ENCODE measurements at regions not wholly inside any gene's neighbourhood (a gene's known extent, or its start where the extent isn't known, plus 50 kb on each side); places are given as distances from the start of the nearest gene placed in this dataset.

DNA sequence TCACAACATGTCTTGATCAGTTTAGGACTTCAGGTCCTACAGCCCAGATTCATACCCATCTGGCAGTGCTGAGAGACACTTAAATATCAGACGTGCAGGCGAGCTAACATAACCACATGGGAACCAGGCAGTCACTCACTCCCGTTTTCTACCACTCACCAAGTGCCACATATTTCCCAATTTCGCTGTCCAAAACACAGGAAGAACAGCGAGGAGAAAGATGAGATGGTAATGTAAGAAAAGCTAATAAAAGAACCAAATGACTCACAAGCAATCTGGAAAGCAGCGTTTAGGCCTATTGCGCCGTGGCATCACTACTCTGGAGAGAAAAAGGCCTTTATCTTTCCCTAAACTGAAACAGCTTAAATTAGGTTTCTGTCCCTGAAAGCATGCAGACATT lies 647.8 kb upstream of the SLC39A10 start:
- no peak for DNase-seq
- H3K27ac ChIP-seq (ENCODE audit: low read depth in 1 of 3, low read length in 2 of 3) = no peak overlapping the region
- no peak overlapping the region for H3K4me3 ChIP-seq (ENCODE audit: low read depth in 1 of 3, low read length in 3 of 3)
- 70 to 71% (median 71%) methylated on average over 8 of the region's 8 CpGs for WGBS, 3 donors
- no peaks in the 10 kb centered on the region for H3K9me3 ChIP-seq (ENCODE audit: control insufficient read depth in 2 of 2, insufficient read depth in 1 of 2, low read depth in 1 of 2, low read length in 1 of 2)
- H3K4me1 ChIP-seq (ENCODE audit: control insufficient read depth in 3 of 3, insufficient read depth in 2 of 3, low read depth in 1 of 3, low read length in 2 of 3) = no peaks in the 10 kb centered on the region
- H3K36me3 ChIP-seq (ENCODE audit: control insufficient read depth in 3 of 3, insufficient read depth in 2 of 3, low read depth in 1 of 3, low read length in 3 of 3) = no peaks in the 10 kb centered on the region
- no peaks in the 10 kb centered on the region for H3K27me3 ChIP-seq (ENCODE audit: control insufficient read depth in 3 of 3, insufficient read depth in 3 of 3, low read length in 3 of 3)
- FAIRE-seq = no peak

DNA sequence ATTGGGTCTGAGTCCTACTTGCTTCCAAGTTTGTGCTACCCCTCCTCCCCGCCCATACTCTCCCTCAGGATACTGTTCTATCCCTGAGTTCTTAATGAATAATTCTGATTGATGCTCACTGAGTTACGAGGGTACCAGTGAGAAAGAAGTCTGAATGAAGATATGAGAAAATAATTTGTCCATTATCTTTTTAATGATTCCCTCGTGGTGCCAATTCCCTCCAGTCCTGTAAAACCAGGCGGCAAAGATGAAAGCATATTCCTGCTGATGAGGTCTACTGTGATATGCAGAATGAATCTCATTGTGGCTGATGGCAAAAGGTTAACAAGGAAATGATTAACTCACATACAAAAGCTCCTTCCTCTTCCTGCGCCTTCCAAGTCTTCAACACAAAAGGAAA lies 650.2 kb upstream of the SLC39A10 start:
- no peak overlapping the region for H3K27ac ChIP-seq (ENCODE audit: low read depth in 1 of 3, low read length in 2 of 3)
- no peak for FAIRE-seq
- WGBS, 3 donors = 49 to 71% (median 61%) methylated on average over 5 of the region's 5 CpGs

DNA sequence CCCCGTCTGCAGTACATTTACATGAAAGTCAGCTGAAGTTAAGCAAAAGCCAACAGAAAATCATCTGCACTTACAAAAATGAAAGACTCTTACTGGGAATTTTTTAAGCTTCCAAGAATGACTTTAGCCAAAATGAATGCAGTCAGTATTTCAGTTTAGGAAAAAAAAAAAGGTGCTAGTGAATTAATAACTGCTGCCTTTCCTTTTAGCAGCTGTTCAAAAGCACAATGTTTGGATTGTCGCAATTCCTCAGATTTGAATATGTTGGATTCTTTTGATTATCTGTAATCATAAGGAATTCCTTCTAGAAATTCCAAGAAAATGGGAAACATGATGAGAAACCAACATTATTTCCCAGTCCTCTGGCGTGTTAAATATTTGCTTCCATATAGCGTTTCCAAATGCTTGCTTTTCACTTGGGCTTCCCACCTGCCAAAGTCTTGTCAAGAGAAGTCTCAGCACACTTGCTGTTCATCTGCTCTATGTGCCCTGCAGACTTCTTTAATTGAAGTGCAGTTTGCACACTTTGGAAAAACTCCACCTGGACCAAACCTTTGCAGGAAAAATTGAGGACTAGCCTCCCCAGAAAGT lies 653.0 kb upstream of the SLC39A10 start:
- Histone ChIP-seq H3K27ac (ENCODE audit: low read depth in 1 of 3, low read length in 2 of 3) (no peak overlapping the region), H3K36me3 (ENCODE audit: control insufficient read depth in 3 of 3, insufficient read depth in 2 of 3, low read depth in 1 of 3, low read length in 3 of 3) (no peaks in the 10 kb centered on the region), H3K4me1 (ENCODE audit: control insufficient read depth in 3 of 3, insufficient read depth in 2 of 3, low read depth in 1 of 3, low read length in 2 of 3) (no peaks in the 10 kb centered on the region), H3K4me3 (ENCODE audit: low read depth in 1 of 3, low read length in 3 of 3) (no peak overlapping the region), H3K27me3 (ENCODE audit: control insufficient read depth in 3 of 3, insufficient read depth in 3 of 3, low read length in 3 of 3) (no peaks in the 10 kb centered on the region), H3K9me3 (ENCODE audit: control insufficient read depth in 2 of 2, insufficient read depth in 1 of 2, low read depth in 1 of 2, low read length in 1 of 2) (no peaks in the 10 kb centered on the region)
- FAIRE-seq (no peak), DNase-seq (no peak)
- 63 to 75% (median 66%) methylated on average over 4 of the region's 4 CpGs for WGBS, 3 donors

More for the DNA sequence above, 650.2 kb upstream of the SLC39A10 start:
- H3K36me3 ChIP-seq (ENCODE audit: control insufficient read depth in 3 of 3, insufficient read depth in 2 of 3, low read depth in 1 of 3, low read length in 3 of 3) = no peaks in the 10 kb centered on the region
- H3K4me1 ChIP-seq (ENCODE audit: control insufficient read depth in 3 of 3, insufficient read depth in 2 of 3, low read depth in 1 of 3, low read length in 2 of 3) = no peaks in the 10 kb centered on the region
- DNase-seq = no peak
- H3K9me3 ChIP-seq (ENCODE audit: control insufficient read depth in 2 of 2, insufficient read depth in 1 of 2, low read depth in 1 of 2, low read length in 1 of 2) = no peaks in the 10 kb centered on the region
- no peak overlapping the region for H3K4me3 ChIP-seq (ENCODE audit: low read depth in 1 of 3, low read length in 3 of 3)
- no peaks in the 10 kb centered on the region for H3K27me3 ChIP-seq (ENCODE audit: control insufficient read depth in 3 of 3, insufficient read depth in 3 of 3, low read length in 3 of 3)

DNA sequence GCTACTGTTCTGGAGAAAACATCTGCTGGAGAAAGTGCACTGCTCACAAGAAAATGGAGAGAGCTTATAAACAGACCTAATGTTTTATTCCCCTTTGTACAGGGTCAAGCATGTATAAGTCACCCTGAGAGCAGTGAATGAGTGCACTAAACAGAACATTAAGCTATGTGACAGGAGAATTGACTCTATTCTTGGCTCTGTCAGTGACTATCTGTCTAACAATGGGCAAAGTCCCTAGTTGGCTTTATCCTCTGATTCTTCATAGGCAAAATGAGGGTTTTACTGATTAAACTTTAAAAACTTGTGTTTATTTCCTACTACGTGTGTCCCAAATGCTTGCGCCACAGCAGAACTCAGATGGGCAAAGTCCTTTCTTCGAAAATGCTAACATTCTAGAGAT lies 655.1 kb upstream of the SLC39A10 start:
- DNase-seq (no peak), FAIRE-seq (no peak)
- 60 to 77% (median 76%) methylated on average over 3 of the region's 3 CpGs for WGBS, 3 donors
- H3K9me3 ChIP-seq (ENCODE audit: control insufficient read depth in 2 of 2, insufficient read depth in 1 of 2, low read depth in 1 of 2, low read length in 1 of 2) = no peaks in the 10 kb centered on the region
- H3K4me3 ChIP-seq (ENCODE audit: low read depth in 1 of 3, low read length in 3 of 3) = no peak overlapping the region
- no peak overlapping the region for H3K27ac ChIP-seq (ENCODE audit: low read depth in 1 of 3, low read length in 2 of 3)
- no peaks in the 10 kb centered on the region for H3K4me1 ChIP-seq (ENCODE audit: control insufficient read depth in 3 of 3, insufficient read depth in 2 of 3, low read depth in 1 of 3, low read length in 2 of 3)
- no peaks in the 10 kb centered on the region for H3K36me3 ChIP-seq (ENCODE audit: control insufficient read depth in 3 of 3, insufficient read depth in 2 of 3, low read depth in 1 of 3, low read length in 3 of 3)
- H3K27me3 ChIP-seq (ENCODE audit: control insufficient read depth in 3 of 3, insufficient read depth in 3 of 3, low read length in 3 of 3) = no peaks in the 10 kb centered on the region

DNA sequence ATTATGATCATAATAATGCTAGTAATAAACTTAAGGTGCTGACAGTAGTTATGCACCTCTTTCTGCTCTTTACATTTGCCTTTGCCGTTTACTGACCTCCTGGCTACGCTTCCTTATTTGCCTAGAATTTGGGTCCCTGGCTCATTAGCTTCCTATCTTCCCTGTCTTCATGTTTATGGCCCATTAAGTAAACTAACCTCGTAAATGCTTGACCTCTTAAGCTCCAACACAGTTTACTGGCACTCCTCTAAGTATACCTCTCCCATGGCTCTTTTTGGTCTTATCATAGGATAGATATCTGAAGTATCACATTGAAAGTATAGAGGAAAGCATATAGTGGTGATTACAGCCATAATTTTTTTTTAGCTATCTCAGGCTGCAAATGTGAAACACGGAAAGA lies 657.3 kb upstream of the SLC39A10 start:
- Histone ChIP-seq H3K27me3 (ENCODE audit: control insufficient read depth in 3 of 3, insufficient read depth in 3 of 3, low read length in 3 of 3) (no peaks in the 10 kb centered on the region), H3K36me3 (ENCODE audit: control insufficient read depth in 3 of 3, insufficient read depth in 2 of 3, low read depth in 1 of 3, low read length in 3 of 3) (no peaks in the 10 kb centered on the region), H3K4me1 (ENCODE audit: control insufficient read depth in 3 of 3, insufficient read depth in 2 of 3, low read depth in 1 of 3, low read length in 2 of 3) (no peaks in the 10 kb centered on the region), H3K4me3 (ENCODE audit: low read depth in 1 of 3, low read length in 3 of 3) (no peak overlapping the region), H3K9me3 (ENCODE audit: control insufficient read depth in 2 of 2, insufficient read depth in 1 of 2, low read depth in 1 of 2, low read length in 1 of 2) (no peaks in the 10 kb centered on the region), H3K27ac (ENCODE audit: low read depth in 1 of 3, low read length in 2 of 3) (no peak overlapping the region)
- no peak for FAIRE-seq
- 20 to 46% (median 39%) methylated on average over 4 of the region's 4 CpGs for WGBS, 3 donors
- no peak for DNase-seq

DNA sequence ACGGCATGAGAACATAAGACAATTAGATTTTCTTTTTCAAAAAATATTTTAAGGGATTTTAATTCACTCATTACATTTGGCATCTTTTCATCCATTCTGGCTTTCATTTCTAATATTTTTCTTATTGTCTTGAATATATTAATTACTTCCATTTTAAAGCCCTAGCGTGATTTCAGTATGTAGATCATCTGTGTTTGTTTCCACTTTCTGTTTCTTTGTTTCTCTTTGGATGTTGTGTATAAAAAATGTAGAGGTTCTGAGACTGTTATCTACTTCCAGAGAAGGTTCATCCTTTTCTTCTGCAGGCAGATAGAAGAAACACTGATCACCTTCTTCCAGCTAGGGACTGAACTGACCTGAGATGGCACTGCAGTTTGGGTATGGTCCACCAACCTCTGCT lies 664.4 kb upstream of the SLC39A10 start:
- DNase-seq = no peak
- whole genome bisulfite sequencing, 3 donors = 72 to 79% (median 79%) methylated on average over 2 of the region's 2 CpGs
- Histone ChIP-seq H3K4me1 (ENCODE audit: control insufficient read depth in 3 of 3, insufficient read depth in 2 of 3, low read depth in 1 of 3, low read length in 2 of 3) (no peaks in the 10 kb centered on the region), H3K27ac (ENCODE audit: low read depth in 1 of 3, low read length in 2 of 3) (no peak overlapping the region), H3K27me3 (ENCODE audit: control insufficient read depth in 3 of 3, insufficient read depth in 3 of 3, low read length in 3 of 3) (no peaks in the 10 kb centered on the region), H3K36me3 (ENCODE audit: control insufficient read depth in 3 of 3, insufficient read depth in 2 of 3, low read depth in 1 of 3, low read length in 3 of 3) (no peaks in the 10 kb centered on the region), H3K4me3 (ENCODE audit: low read depth in 1 of 3, low read length in 3 of 3) (no peak overlapping the region), H3K9me3 (ENCODE audit: control insufficient read depth in 2 of 2, insufficient read depth in 1 of 2, low read depth in 1 of 2, low read length in 1 of 2) (no peaks in the 10 kb centered on the region)
- FAIRE-seq = no peak

DNA sequence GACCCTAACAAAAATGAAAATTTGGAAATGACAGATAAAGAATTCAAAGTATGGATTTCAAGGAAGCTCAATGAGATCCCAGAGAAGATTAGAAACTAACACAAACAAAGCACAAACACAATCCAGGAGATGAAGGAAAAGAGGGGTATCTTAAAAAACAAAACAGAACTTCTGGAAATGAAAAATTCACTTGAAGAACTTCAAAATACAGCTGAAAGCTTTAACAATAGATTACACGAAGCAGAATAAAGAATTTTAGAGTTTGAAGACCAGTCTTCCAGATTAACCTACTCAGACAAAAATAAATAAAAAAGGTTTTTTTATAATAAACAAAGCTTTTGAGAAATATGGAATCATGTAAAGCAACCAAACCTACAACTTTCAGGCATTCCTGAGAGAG lies 671.8 kb upstream of the SLC39A10 start:
- WGBS, 3 donors = 60 to 73% (median 63%) methylated on average over 1 of the region's 1 CpG
- no peaks in the 10 kb centered on the region for H3K4me1 ChIP-seq (ENCODE audit: control insufficient read depth in 3 of 3, insufficient read depth in 2 of 3, low read depth in 1 of 3, low read length in 2 of 3)
- peaks cover 0 to 22% of the 10 kb centered on the region in 2 donors for H3K9me3 ChIP-seq (ENCODE audit: control insufficient read depth in 2 of 2, insufficient read depth in 1 of 2, low read depth in 1 of 2, low read length in 1 of 2)
- FAIRE-seq (no peak), DNase-seq (no peak)
- no peak overlapping the region for H3K27ac ChIP-seq (ENCODE audit: low read depth in 1 of 3, low read length in 2 of 3)
- H3K4me3 ChIP-seq (ENCODE audit: low read depth in 1 of 3, low read length in 3 of 3) = no peak overlapping the region
- no peaks in the 10 kb centered on the region for H3K36me3 ChIP-seq (ENCODE audit: control insufficient read depth in 3 of 3, insufficient read depth in 2 of 3, low read depth in 1 of 3, low read length in 3 of 3)
- no peaks in the 10 kb centered on the region for H3K27me3 ChIP-seq (ENCODE audit: control insufficient read depth in 3 of 3, insufficient read depth in 3 of 3, low read length in 3 of 3)

DNA sequence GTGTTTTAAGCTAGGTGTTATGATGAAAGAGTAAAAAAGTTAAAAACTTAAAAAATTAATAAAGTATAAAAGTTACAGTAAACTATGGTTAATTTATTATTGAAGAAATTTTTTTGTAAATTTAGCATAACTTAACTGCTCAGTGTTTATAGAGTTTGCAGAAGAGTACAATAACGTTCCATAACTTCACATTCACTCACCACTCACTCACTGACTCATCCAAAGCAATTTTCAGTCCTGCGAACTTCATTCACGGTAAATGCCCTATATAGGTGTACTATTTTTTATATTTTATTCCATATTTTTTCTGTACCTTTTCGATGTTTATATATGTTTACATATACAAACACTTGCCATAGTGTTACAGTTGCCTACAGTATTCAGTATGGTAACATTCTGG lies 694.8 kb upstream of the SLC39A10 start:
- Histone ChIP-seq H3K4me3 (ENCODE audit: low read depth in 1 of 3, low read length in 3 of 3) (no peak overlapping the region), H3K36me3 (ENCODE audit: control insufficient read depth in 3 of 3, insufficient read depth in 2 of 3, low read depth in 1 of 3, low read length in 3 of 3) (no peaks in the 10 kb centered on the region), H3K4me1 (ENCODE audit: control insufficient read depth in 3 of 3, insufficient read depth in 2 of 3, low read depth in 1 of 3, low read length in 2 of 3) (no peaks in the 10 kb centered on the region), H3K27me3 (ENCODE audit: control insufficient read depth in 3 of 3, insufficient read depth in 3 of 3, low read length in 3 of 3) (no peaks in the 10 kb centered on the region), H3K27ac (ENCODE audit: low read depth in 1 of 3, low read length in 2 of 3) (no peak overlapping the region), H3K9me3 (ENCODE audit: control insufficient read depth in 2 of 2, insufficient read depth in 1 of 2, low read depth in 1 of 2, low read length in 1 of 2) (peaks cover 0 to 18% of the 10 kb centered on the region in 2 donors)
- DNase-seq (no peak), FAIRE-seq (peak; percentile 15)
- 74 to 77% (median 75%) methylated on average over 4 of the region's 4 CpGs for WGBS, 3 donors

DNA sequence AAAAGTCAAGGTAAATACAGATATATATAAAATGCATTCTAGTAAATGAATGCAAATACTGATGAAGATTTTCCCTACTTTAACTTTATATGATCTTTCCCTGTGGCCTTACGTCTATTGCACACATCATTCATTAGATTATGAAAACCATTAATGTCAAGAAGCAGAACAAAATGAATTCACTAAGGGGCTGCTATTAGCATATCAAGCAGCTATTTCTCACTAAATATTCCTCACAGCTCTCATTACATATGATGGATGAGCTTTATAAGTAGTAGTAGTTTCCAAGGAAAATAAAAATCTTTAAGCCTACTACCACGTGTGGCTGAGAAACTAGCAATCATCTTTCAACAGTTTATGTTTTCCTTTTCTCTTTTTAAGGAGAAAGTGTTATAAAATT lies 702.8 kb upstream of the SLC39A10 start:
- Histone ChIP-seq H3K9me3 (ENCODE audit: control insufficient read depth in 2 of 2, insufficient read depth in 1 of 2, low read depth in 1 of 2, low read length in 1 of 2) (no peaks in the 10 kb centered on the region), H3K27me3 (ENCODE audit: control insufficient read depth in 3 of 3, insufficient read depth in 3 of 3, low read length in 3 of 3) (no peaks in the 10 kb centered on the region), H3K4me3 (ENCODE audit: low read depth in 1 of 3, low read length in 3 of 3) (no peak overlapping the region), H3K36me3 (ENCODE audit: control insufficient read depth in 3 of 3, insufficient read depth in 2 of 3, low read depth in 1 of 3, low read length in 3 of 3) (no peaks in the 10 kb centered on the region), H3K27ac (ENCODE audit: low read depth in 1 of 3, low read length in 2 of 3) (no peak overlapping the region), H3K4me1 (ENCODE audit: control insufficient read depth in 3 of 3, insufficient read depth in 2 of 3, low read depth in 1 of 3, low read length in 2 of 3) (no peaks in the 10 kb centered on the region)
- 77 to 81% (median 81%) methylated on average over 2 of the region's 2 CpGs for whole genome bisulfite sequencing, 3 donors
- no peak for DNase-seq
- no peak for FAIRE-seq

All from small intestine (tissue), 7 donors.